Trophoblast cell (in vitro differentiated cells and primary cell): ENCODE measurements at regions not wholly inside any gene's neighbourhood (a gene's known extent, or its start where the extent isn't known, plus 50 kb on each side); places are given as distances from the start of the nearest gene placed in this dataset.

ENCODE experiments used
- DNase-seq, 2 donors: peaks; one replicate each; pipeline ENCODE4 v3.0.0-alpha.2; 2016
- H2AFZ ChIP-seq: 2 replicates; pipeline ENCODE4 v1.6.1; 2013; ENCODE audit warnings: low read length, moderate library complexity, mild to moderate bottlenecking; ENCODE audit not compliant: insufficient read depth, poor library complexity
- H2AK5ac ChIP-seq: 2 replicates; pipeline ENCODE4 v1.6.1; 2013; ENCODE audit warnings: mild to moderate bottlenecking, low read length
- H2BK120ac ChIP-seq: 2 replicates; pipeline ENCODE4 v1.6.1; 2013; ENCODE audit warnings: low read length, mild to moderate bottlenecking, moderate library complexity; ENCODE audit not compliant: insufficient read depth, poor library complexity
- H2BK12ac ChIP-seq: 2 replicates; pipeline ENCODE4 v1.6.1; 2013; ENCODE audit warnings: mild to moderate bottlenecking, low read length, moderate library complexity
- H2BK5ac ChIP-seq: 2 replicates; pipeline ENCODE4 v1.6.1; 2013; ENCODE audit warnings: low read length, low read depth, moderate library complexity, mild to moderate bottlenecking; ENCODE audit not compliant: poor library complexity
- H3K14ac ChIP-seq: 2 replicates; pipeline ENCODE4 v1.6.1; 2013; ENCODE audit warnings: mild to moderate bottlenecking, low read length
- H3K18ac ChIP-seq: 2 replicates; pipeline ENCODE4 v1.6.1; 2013; ENCODE audit warnings: mild to moderate bottlenecking, low read length
- H3K23ac ChIP-seq: 2 replicates; pipeline ENCODE4 v1.6.1; 2013; ENCODE audit warnings: low read length
- H3K27ac ChIP-seq: 2 replicates; pipeline ENCODE4 v1.5.1; 2013; ENCODE audit warnings: low read depth, mild to moderate bottlenecking, inconsistent platforms, low read length, moderate library complexity
- H3K27me3 ChIP-seq: 2 replicates; pipeline ENCODE4 v1.6.1; 2013; ENCODE audit warnings: inconsistent platforms, mild to moderate bottlenecking, low read length, moderate library complexity; ENCODE audit not compliant: insufficient read depth
- H3K36me3 ChIP-seq, 2 experiments: 1 replicate in 1 of 2; 2 replicates in 1 of 2; pipeline ENCODE4 v1.6.1; 2013; ENCODE audit warnings: low read length in 2 of 2, mild to moderate bottlenecking in 2 of 2, moderate library complexity in 1 of 2; ENCODE audit not compliant: insufficient read depth in 2 of 2, control insufficient read depth in 1 of 2
- H3K4ac ChIP-seq: 2 replicates; pipeline ENCODE4 v1.6.1; 2013; ENCODE audit warnings: low read depth, mild to moderate bottlenecking, low read length, moderate library complexity
- H3K4me1 ChIP-seq, 2 experiments: 1 replicate in 1 of 2; 2 replicates in 1 of 2; pipeline ENCODE4 v1.6.1; 2013; ENCODE audit warnings: low read length in 2 of 2, mild to moderate bottlenecking in 2 of 2, moderate library complexity in 1 of 2; ENCODE audit not compliant: insufficient read depth in 2 of 2, control insufficient read depth in 1 of 2
- H3K4me2 ChIP-seq: 2 replicates; pipeline ENCODE4 v1.6.1; 2013; ENCODE audit warnings: inconsistent platforms, mild to moderate bottlenecking, low read length, moderate library complexity
- H3K4me3 ChIP-seq: 2 replicates; pipeline ENCODE4 v1.5.1; 2013; ENCODE audit warnings: mild to moderate bottlenecking, low read depth, low read length, inconsistent platforms
- H3K79me1 ChIP-seq: one replicate; pipeline ENCODE4 v1.6.1; 2013; ENCODE audit warnings: low read length
- H3K79me2 ChIP-seq: 2 replicates; pipeline ENCODE4 v1.6.1; 2013; ENCODE audit warnings: low read length, mild to moderate bottlenecking; ENCODE audit not compliant: control insufficient read depth, insufficient read depth, poor library complexity
- H3K9ac ChIP-seq: 2 replicates; pipeline ENCODE4 v1.6.1; 2013; ENCODE audit warnings: mild to moderate bottlenecking, low read length
- H3K9me3 ChIP-seq: 2 replicates; pipeline ENCODE4 v1.6.1; 2013; ENCODE audit warnings: low read depth, mild to moderate bottlenecking, control low read depth, inconsistent platforms, low read length; ENCODE audit not compliant: insufficient read depth
- H4K12ac ChIP-seq: 2 replicates; pipeline ENCODE4 v1.6.1; 2013; ENCODE audit warnings: low read depth, mild to moderate bottlenecking, low read length, moderate library complexity
- H4K8ac ChIP-seq: 2 replicates; pipeline ENCODE4 v1.6.1; 2013; ENCODE audit warnings: low read depth, mild to moderate bottlenecking, low read length, moderate library complexity
- H4K91ac ChIP-seq: one replicate; pipeline ENCODE4 v1.6.1; 2013; ENCODE audit warnings: low read depth, mild to moderate bottlenecking, low read length, moderate library complexity
- WGBS: extraction: QIAGEN DNeasy Blood & Tissue Kit; methylation state at CpG from one replicate; pipeline ENCODE4 v1.1.7; 2013; ENCODE audit warnings: missing lambda C conversion rate; ENCODE audit not compliant: insufficient read length, insufficient coverage; ENCODE audit errors: extremely low coverage; 5-methylcytosine and 5-hydroxymethylcytosine counted together

- no peak overlapping the region for H4K12ac ChIP-seq
- H2AK5ac ChIP-seq, result no peak overlapping the region
- DNase-seq, result no peak
- no peak overlapping the region for H3K27ac ChIP-seq
- H3K79me2 ChIP-seq, result no peaks in the 10 kb centered on the region
- H4K8ac ChIP-seq, result no peak overlapping the region
- H3K4me2 ChIP-seq, result no peak overlapping the region
- no peak overlapping the region for H3K23ac ChIP-seq
- H3K4me3 ChIP-seq, result no peak overlapping the region
- no peak overlapping the region for H2BK120ac ChIP-seq
- H3K9ac ChIP-seq, result no peak overlapping the region
- H3K14ac ChIP-seq, result no peak overlapping the region
- H4K91ac ChIP-seq, result no peak overlapping the region
- WGBS, result no CpG with 5 or more reads among the region's 2 CpGs
- H3K36me3 ChIP-seq, result no peaks in the 10 kb centered on the region
- H3K27me3 ChIP-seq, result no peaks in the 10 kb centered on the region
- H3K9me3 ChIP-seq, result no peaks in the 10 kb centered on the region
- H3K4ac ChIP-seq, result no peak overlapping the region
- H2BK12ac ChIP-seq, result no peak overlapping the region
- no peaks in the 10 kb centered on the region for H3K79me1 ChIP-seq
- H2BK5ac ChIP-seq, result no peak overlapping the region
- no peak overlapping the region for H3K18ac ChIP-seq
- H3K4me1 ChIP-seq, result no peaks in the 10 kb centered on the region
- H2AFZ ChIP-seq, result no peak overlapping the region
Observed at GRCh38 chrX:104310657-104311254, 56.0 kb upstream of the ESX1 start.

- H3K4me2 ChIP-seq, result no peak overlapping the region
- H4K12ac ChIP-seq, result no peak overlapping the region
- WGBS, result no CpG with 5 or more reads among the region's 12 CpGs
- H2BK120ac ChIP-seq, result no peak overlapping the region
- no peaks in the 10 kb centered on the region for H3K36me3 ChIP-seq
- DNase-seq, result peak in 1 of 2 donors; percentile 37
- no peak overlapping the region for H4K8ac ChIP-seq
- no peak overlapping the region for H2AFZ ChIP-seq
- no peak overlapping the region for H3K27ac ChIP-seq
- H2BK5ac ChIP-seq, result no peak overlapping the region
- H2BK12ac ChIP-seq, result no peak overlapping the region
- H3K4ac ChIP-seq, result no peak overlapping the region
- H3K18ac ChIP-seq, result no peak overlapping the region
- H3K79me2 ChIP-seq, result no peaks in the 10 kb centered on the region
- H3K4me1 ChIP-seq, result no peaks in the 10 kb centered on the region
- no peaks in the 10 kb centered on the region for H3K79me1 ChIP-seq
- H3K4me3 ChIP-seq, result no peak overlapping the region
- H2AK5ac ChIP-seq, result no peak overlapping the region
- no peaks in the 10 kb centered on the region for H3K9me3 ChIP-seq
- no peaks in the 10 kb centered on the region for H3K27me3 ChIP-seq
- no peak overlapping the region for H3K14ac ChIP-seq
- H4K91ac ChIP-seq, result no peak overlapping the region
- no peak overlapping the region for H3K9ac ChIP-seq
- H3K23ac ChIP-seq, result no peak overlapping the region
Observed at GRCh38 chrX:104310090-104310489, 55.4 kb upstream of the ESX1 start.

- Histone ChIP-seq H3K4ac (no peak overlapping the region), H3K4me2 (no peak overlapping the region), H3K18ac (no peak overlapping the region), H3K4me3 (no peak overlapping the region), H2BK120ac (no peak overlapping the region), H3K79me2 (no peaks in the 10 kb centered on the region), H4K8ac (no peak overlapping the region), H2AK5ac (no peak overlapping the region), H3K27me3 (no peaks in the 10 kb centered on the region), H3K4me1 (no peaks in the 10 kb centered on the region), H3K27ac (no peak overlapping the region), H2AFZ (no peak overlapping the region), H4K91ac (no peak overlapping the region), H3K23ac (no peak overlapping the region), H3K14ac (no peak overlapping the region), H3K36me3 (no peaks in the 10 kb centered on the region), H3K9me3 (no peaks in the 10 kb centered on the region), H3K79me1 (no peaks in the 10 kb centered on the region), H4K12ac (no peak overlapping the region), H2BK12ac (no peak overlapping the region), H3K9ac (no peak overlapping the region), H2BK5ac (no peak overlapping the region)
- peak in 1 of 2 donors; percentile 33 for DNase-seq
- WGBS, result no CpG with 5 or more reads among the region's 5 CpGs
Observed at GRCh38 chrX:104309169-104309568, 54.4 kb upstream of the ESX1 start.

- Histone ChIP-seq H3K27ac (no peak overlapping the region), H4K91ac (no peak overlapping the region), H3K23ac (no peak overlapping the region), H2AFZ (no peak overlapping the region), H3K27me3 (no peaks in the 10 kb centered on the region), H3K4me2 (no peak overlapping the region), H3K4me3 (no peak overlapping the region), H3K9ac (no peak overlapping the region), H3K14ac (no peak overlapping the region), H3K9me3 (no peaks in the 10 kb centered on the region), H3K36me3 (no peaks in the 10 kb centered on the region), H3K18ac (no peak overlapping the region), H3K4me1 (no peaks in the 10 kb centered on the region), H2AK5ac (no peak overlapping the region), H4K8ac (no peak overlapping the region), H2BK120ac (no peak overlapping the region), H2BK12ac (no peak overlapping the region), H3K4ac (no peak overlapping the region), H3K79me2 (no peaks in the 10 kb centered on the region), H2BK5ac (no peak overlapping the region), H3K79me1 (no peaks in the 10 kb centered on the region), H4K12ac (no peak overlapping the region)
- DNase-seq, result no peak
- no CpG with 5 or more reads among the region's 5 CpGs for WGBS
Observed at GRCh38 chrX:104307341-104307740, 52.6 kb upstream of the ESX1 start.
